ENCODE measurements at regions not wholly inside any gene's neighbourhood (a gene's known extent, or its start where the extent isn't known, plus 50 kb on each side); places are given as distances from the start of the nearest gene placed in this dataset.

GRCh38 chr14:87108726-87109125 lies 884.3 kb downstream of the GALC start:
- TF ChIP-seq POLR2A (IDR thresholded peaks at IDR 0.05) = no peak
- no peak for TF ChIP-seq CTCF (IDR thresholded peaks at IDR 0.05)
